Memory B cell (primary cell): ENCODE measurements at regions not wholly inside any gene's neighbourhood (a gene's known extent, or its start where the extent isn't known, plus 50 kb on each side); places are given as distances from the start of the nearest gene placed in this dataset.
"Not testable (repeated sequence)": the region's sequence is repeated elsewhere in the genome, so short reads cannot be mapped to it uniquely, and the experiment has no call there.

Source experiments
- ATAC-seq: fragments of 150-1000 bp; cut with Tn5 transposase; 2 replicates; pipeline ENCODE4 v1.10.0; 2021; ENCODE audit warnings: low read depth, mild to moderate bottlenecking, moderate library complexity
- DNase-seq, 2 donors: peaks; one replicate each; pipeline ENCODE4 v3.0.0; 2022; ENCODE audit warnings: low spot score in 2 of 2
- H3K27ac Mint-ChIP-seq: one replicate; pipeline ENCODE4 v1.8.0; 2022; ENCODE audit warnings: mild to moderate bottlenecking, moderate library complexity, mixed read lengths
- H3K27me3 Mint-ChIP-seq: one replicate; pipeline ENCODE4 v1.8.0; 2022; ENCODE audit warnings: mixed read lengths
- H3K36me3 Mint-ChIP-seq: one replicate; pipeline ENCODE4 v1.8.0; 2022; ENCODE audit warnings: mild to moderate bottlenecking, mixed read lengths
- H3K4me1 Mint-ChIP-seq: one replicate; pipeline ENCODE4 v1.8.0; 2022; ENCODE audit warnings: mixed read lengths
- H3K4me3 Mint-ChIP-seq: one replicate; pipeline ENCODE4 v1.8.0; 2022; ENCODE audit warnings: mild to moderate bottlenecking, moderate library complexity, mixed read lengths
- H3K9me3 Mint-ChIP-seq: one replicate; pipeline ENCODE4 v1.8.0; 2022; ENCODE audit warnings: mixed read lengths

DNA sequence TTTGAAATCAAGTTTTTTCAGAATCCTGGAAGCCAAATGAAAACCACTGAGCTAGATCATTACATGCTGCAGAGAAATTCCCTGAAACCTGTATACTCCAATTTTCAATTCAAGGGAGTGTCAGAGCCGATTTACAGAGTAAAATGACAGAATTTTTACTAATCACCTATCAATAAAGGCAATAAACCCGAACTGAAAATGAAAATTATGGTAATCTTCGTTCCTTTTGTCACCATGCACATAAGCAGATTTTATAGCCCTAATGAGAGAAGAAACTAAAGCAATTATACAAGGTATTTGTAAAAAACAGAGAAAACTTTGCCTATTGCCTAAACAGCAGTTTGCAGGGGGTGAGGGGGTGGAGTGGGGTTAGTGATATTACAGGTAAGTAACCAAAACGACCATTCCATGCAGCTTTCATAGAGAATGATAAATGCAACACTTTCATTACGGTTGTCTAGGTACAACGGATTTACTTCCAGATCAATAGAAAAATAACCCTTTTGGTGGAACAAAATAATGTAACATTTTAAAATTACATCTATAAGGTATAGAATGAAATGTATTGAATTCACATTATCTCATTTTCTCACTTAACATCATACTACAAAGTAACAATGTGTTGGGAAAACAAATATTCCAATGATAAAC lies 115.2 kb upstream of the BEND6 start:
- Mint-ChIP-seq H3K27me3 (peaks cover 13% of the 10 kb centered on the region), H3K4me1 (peaks cover 7% of the 10 kb centered on the region), H3K9me3 (peaks cover 4% of the 10 kb centered on the region), H3K27ac (no peak overlapping the region), H3K4me3 (no peak overlapping the region), H3K36me3 (no peaks in the 10 kb centered on the region)
- no peak for ATAC-seq
- no peak for DNase-seq

DNA sequence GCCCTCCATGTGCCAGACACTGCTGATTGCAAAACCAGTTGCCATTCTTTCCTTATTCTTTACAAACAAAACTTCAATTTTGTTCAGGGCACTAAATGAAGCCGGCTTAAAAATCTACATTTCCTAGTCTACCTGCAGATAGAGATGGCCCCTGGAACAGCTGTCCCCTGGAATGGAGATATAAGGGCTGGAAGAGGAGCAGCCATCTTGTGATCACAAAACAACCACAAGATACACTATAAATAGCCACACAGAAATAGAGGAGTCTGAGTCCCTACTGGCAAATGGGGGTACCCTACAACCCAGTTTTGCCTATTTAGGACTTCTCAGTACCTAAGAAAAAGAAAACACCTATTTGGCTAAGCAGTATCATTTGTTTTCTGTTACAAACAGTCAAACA lies 115.9 kb upstream of the BEND6 start:
- H3K4me3 Mint-ChIP-seq: no peak overlapping the region
- no peaks in the 10 kb centered on the region for H3K36me3 Mint-ChIP-seq
- DNase-seq (no peak), ATAC-seq (no peak)
- H3K27me3 Mint-ChIP-seq: peaks cover 13% of the 10 kb centered on the region
- peaks cover 7% of the 10 kb centered on the region for H3K4me1 Mint-ChIP-seq
- no peak overlapping the region for H3K27ac Mint-ChIP-seq
- peaks cover 4% of the 10 kb centered on the region for H3K9me3 Mint-ChIP-seq

DNA sequence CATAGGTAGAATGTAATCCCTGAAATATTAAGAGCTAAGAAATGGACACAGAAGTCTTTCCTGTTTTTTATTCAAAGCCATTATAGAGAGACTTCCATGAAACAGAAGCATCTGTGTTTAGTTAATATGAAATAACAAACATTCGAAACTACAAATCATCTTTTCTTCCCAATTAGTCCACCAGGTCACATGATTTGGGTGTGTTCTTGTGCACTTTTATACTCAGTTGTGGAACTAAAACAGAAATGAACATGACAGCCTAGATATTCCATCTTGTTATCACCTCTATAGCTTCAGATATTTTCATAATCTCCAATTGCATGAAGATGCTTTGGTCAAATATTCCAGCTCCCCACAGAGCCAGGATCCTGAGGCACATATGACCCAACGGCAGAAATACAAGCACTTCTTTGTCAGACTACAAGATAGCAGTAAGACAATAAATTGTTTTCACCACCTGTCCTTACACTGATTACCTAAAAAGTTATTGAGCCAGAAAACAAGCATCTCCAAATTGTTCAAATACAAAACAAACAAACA lies 116.8 kb upstream of the BEND6 start:
- no peak for ATAC-seq
- H3K27ac Mint-ChIP-seq: no peak overlapping the region
- H3K9me3 Mint-ChIP-seq: peaks cover 4% of the 10 kb centered on the region
- DNase-seq: no peak
- H3K36me3 Mint-ChIP-seq: no peaks in the 10 kb centered on the region
- peaks cover 7% of the 10 kb centered on the region for H3K4me1 Mint-ChIP-seq
- peaks cover 13% of the 10 kb centered on the region for H3K27me3 Mint-ChIP-seq
- H3K4me3 Mint-ChIP-seq: no peak overlapping the region

DNA sequence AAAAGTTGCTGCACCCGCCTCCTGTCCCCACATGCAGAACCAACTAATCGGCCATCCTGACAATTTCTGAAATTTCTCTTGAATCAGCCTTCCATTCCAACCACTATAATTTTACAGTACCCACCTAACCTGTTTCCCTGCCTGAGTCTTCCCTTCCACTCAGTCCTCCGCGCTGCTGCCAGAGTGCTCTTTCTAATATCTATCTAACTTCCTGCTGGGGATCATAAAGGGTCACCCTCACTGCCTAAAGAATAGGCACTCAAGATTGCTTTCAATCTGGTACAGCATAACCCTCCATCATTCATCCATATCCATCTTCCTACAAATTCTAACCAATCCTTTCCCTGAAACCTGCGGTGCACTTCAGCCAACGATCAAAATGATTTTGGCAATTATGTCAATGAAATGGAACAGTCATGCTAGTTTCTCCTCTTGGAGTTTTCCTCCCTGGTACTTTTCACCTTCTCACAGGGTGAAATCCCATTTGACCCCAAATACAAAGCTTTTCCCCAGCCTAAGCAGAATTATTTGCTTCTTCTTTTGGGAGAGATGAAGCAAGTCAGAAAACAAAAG lies 117.5 kb upstream of the BEND6 start:
- H3K4me3 Mint-ChIP-seq: no peak overlapping the region
- peaks cover 4% of the 10 kb centered on the region for H3K9me3 Mint-ChIP-seq
- H3K27ac Mint-ChIP-seq: no peak overlapping the region
- no peaks in the 10 kb centered on the region for H3K36me3 Mint-ChIP-seq
- ATAC-seq: no peak
- H3K4me1 Mint-ChIP-seq: no peaks in the 10 kb centered on the region
- H3K27me3 Mint-ChIP-seq: peaks cover 6% of the 10 kb centered on the region
- DNase-seq: no peak

DNA sequence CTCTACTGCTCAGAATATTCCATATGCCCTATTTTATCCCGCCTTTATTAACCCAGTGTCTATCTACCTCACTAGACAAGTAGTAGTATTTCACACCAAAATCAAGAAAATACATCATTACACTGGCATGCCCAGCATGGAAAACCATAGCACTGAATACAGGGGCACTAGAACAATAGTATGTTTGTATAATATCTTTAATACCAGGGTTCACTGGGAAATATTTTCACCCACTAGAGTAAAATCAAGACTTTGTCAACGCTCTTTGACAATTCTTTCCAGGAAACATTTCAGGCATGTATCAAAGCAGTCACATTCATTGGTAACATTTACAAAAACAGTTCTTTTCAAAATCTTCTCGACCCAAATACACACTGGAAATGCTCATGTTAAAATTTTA lies 119.3 kb upstream of the BEND6 start:
- H3K36me3 Mint-ChIP-seq: no peaks in the 10 kb centered on the region
- no peak overlapping the region for H3K4me3 Mint-ChIP-seq
- no peaks in the 10 kb centered on the region for H3K4me1 Mint-ChIP-seq
- ATAC-seq (no peak), DNase-seq (no peak)
- peaks cover 8% of the 10 kb centered on the region for H3K27me3 Mint-ChIP-seq
- H3K9me3 Mint-ChIP-seq: peaks cover 8% of the 10 kb centered on the region
- H3K27ac Mint-ChIP-seq: no peak overlapping the region

DNA sequence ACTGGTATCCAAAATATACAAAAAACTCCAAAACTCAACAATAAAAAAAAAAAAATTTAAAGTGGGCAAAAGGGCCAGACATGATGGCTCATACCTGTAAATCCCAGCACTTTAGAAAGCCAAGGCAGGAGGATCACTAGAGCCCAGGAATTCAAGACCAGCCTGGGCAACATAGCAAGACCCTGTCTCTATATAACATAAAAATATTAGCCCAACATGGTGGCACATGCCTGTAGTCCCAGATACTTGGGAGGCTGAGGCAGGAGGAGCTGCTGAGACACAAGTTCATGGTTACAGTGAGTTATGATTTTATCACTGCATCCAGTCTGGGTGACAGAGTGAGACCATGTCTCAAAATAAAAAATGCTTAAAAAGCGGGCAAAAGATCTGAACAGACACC lies 121.0 kb upstream of the BEND6 start:
- Mint-ChIP-seq H3K27me3 (peaks cover 7% of the 10 kb centered on the region), H3K9me3 (peaks cover 8% of the 10 kb centered on the region), H3K27ac (no peak overlapping the region), H3K4me3 (no peak overlapping the region), H3K4me1 (no peaks in the 10 kb centered on the region), H3K36me3 (no peaks in the 10 kb centered on the region)
- no peak for ATAC-seq
- DNase-seq: no peak

- H3K27ac Mint-ChIP-seq: no peak overlapping the region
- H3K36me3 Mint-ChIP-seq: no peaks in the 10 kb centered on the region
- no peaks in the 10 kb centered on the region for H3K4me1 Mint-ChIP-seq
- no peak for ATAC-seq
- no peak overlapping the region for H3K4me3 Mint-ChIP-seq
- peaks cover 7% of the 10 kb centered on the region for H3K27me3 Mint-ChIP-seq
- no peak for DNase-seq
- peaks cover 8% of the 10 kb centered on the region for H3K9me3 Mint-ChIP-seq
These were observed 121.6 kb upstream of the BEND6 start for GRCh38 chr6:56833127-56833791.

DNA sequence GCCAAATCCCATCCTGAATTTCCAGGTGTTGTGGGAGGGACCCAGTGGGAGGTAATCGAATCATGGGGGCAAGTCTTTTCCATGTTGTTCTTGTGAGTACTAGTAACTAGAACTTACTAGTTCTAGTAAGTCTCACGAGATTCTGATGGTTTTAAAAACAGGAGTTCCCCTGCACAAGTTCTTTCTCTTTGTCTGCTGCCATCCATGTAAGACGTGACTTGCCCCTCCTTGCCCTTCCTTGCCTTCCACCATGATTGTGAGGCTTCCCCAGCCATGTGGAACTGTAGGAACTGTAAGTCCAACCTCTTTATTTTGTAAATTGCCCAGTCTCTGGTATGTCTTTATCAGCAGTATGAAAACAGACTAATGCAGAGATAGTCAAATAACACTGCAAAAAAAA lies 122.7 kb upstream of the BEND6 start:
- Mint-ChIP-seq H3K27ac (no peak overlapping the region), H3K36me3 (no peaks in the 10 kb centered on the region), H3K27me3 (peaks cover 3% of the 10 kb centered on the region), H3K9me3 (peaks cover 5% of the 10 kb centered on the region), H3K4me3 (no peak overlapping the region), H3K4me1 (no peaks in the 10 kb centered on the region)
- no peak for DNase-seq
- ATAC-seq: no peak

DNA sequence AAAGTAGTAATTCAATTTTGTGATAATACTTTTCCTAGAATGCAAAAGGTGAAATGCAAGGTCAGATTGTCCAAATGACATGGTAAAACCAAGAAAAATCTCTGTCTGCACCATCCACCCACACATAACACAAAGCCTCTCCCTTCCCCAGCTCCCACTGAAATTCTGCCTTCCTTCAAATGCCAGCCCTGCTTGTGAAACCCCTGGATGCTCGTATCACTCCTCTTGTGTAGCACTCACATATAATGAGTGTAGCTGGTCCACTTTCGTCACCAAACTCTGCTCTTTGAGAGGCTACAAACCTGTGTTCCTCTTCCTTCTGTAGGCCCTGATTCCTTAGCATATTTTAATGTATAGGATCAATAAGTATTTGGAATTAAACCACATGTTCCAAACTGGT lies 123.6 kb upstream of the BEND6 start:
- Mint-ChIP-seq H3K27me3 (peaks cover 2% of the 10 kb centered on the region), H3K36me3 (no peaks in the 10 kb centered on the region), H3K4me1 (no peaks in the 10 kb centered on the region), H3K9me3 (peaks cover 4% of the 10 kb centered on the region), H3K27ac (no peak overlapping the region), H3K4me3 (no peak overlapping the region)
- no peak for ATAC-seq
- DNase-seq: no peak

DNA sequence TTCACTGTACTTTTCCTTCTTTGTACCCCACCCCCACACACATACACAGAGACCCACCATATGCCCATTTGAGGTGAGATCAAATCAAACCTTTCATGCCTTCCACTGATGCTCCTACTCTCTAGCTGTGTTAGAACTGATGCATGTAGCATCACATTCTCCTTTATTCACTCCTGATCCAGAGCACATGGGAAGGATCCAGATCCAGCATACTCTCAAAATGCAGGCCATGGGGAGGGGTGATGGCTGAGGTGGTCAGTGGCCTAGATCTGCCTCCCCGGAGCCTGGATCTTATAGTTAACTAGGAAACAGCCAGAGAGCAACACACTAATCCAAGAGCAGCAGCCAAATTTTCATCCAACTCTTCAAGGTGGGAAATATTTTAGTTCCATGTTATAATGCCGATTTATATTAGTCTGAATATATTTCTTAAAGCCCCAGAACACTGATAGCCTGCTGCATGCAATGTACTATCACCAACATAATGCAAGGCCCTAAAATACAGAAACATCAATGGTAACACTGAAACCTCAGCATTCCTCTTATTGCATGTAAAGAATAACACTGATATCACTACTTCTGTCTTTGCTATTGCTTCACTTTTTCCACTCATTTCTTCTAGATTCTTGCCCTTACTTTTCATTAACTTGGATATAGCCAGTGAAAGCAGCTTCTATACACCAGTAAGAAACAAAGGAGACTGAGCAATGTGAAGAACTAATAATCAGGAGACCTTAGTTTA lies 126.8 kb upstream of the BEND6 start:
- DNase-seq (no peak), ATAC-seq (no peak)
- Mint-ChIP-seq H3K36me3 (no peaks in the 10 kb centered on the region), H3K9me3 (peaks cover 4% of the 10 kb centered on the region), H3K4me3 (no peak overlapping the region), H3K27me3 (peaks cover 2% of the 10 kb centered on the region), H3K27ac (no peak overlapping the region), H3K4me1 (no peaks in the 10 kb centered on the region)

- ATAC-seq, H3K9me3 Mint-ChIP-seq: not testable (repeated sequence)
These were observed 130.5 kb upstream of the BEND6 start for GRCh38 chr6:56824431-56824830.

DNA sequence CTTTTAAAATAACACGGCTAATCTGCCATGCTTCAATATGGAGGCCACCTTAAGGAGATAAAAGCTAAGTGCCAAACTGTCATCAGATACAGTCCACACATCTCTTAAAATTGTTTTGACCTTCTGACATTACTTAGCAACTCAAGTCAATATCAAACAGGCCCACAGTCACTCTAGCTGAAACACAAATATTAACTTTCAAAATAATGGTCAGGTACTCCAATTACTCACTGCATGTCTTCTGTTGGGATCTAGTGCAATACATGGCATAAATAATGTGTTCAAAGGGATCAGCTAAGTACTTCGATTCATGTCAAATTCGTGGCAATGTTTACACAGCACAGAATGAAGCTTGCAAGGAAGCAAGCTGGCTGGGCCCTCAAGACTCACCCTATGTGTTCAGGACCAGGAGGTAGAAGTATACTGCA lies 133.9 kb upstream of the BEND6 start:
- DNase-seq: no peak
- H3K36me3 Mint-ChIP-seq: no peaks in the 10 kb centered on the region
- no peaks in the 10 kb centered on the region for H3K4me1 Mint-ChIP-seq
- no peaks in the 10 kb centered on the region for H3K9me3 Mint-ChIP-seq
- no peak for ATAC-seq
- no peaks in the 10 kb centered on the region for H3K27me3 Mint-ChIP-seq
- H3K27ac Mint-ChIP-seq: no peak overlapping the region
- no peak overlapping the region for H3K4me3 Mint-ChIP-seq

More at GRCh38 chr6:56824431-56824830, 130.5 kb upstream of the BEND6 start:
- not testable (repeated sequence) for H3K4me1 Mint-ChIP-seq, H3K36me3 Mint-ChIP-seq, H3K27ac Mint-ChIP-seq, H3K4me3 Mint-ChIP-seq, DNase-seq, H3K27me3 Mint-ChIP-seq

DNA sequence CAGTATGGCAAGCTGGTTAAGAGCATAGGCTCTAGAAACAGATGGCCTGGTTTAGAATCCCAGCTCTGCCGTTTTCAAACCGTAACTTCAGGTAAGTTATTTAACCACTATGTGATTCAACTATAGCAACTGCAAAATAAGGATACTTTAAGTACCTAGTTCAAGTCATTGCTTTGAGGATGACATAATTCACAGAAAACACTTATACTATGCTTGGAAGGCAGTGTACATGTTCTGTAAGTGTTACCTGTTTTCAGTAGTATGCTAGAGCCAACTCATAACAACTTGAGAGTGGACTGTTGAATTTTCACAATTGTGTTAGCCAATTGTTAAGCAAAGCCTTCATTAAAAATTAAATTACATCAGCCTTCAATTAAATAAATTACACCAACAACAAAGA lies 134.8 kb upstream of the BEND6 start:
- Mint-ChIP-seq H3K36me3 (no peaks in the 10 kb centered on the region), H3K9me3 (no peaks in the 10 kb centered on the region), H3K4me3 (no peak overlapping the region), H3K27ac (no peak overlapping the region), H3K27me3 (no peaks in the 10 kb centered on the region), H3K4me1 (no peaks in the 10 kb centered on the region)
- DNase-seq (no peak), ATAC-seq (no peak)

- ATAC-seq (no peak), DNase-seq (no peak)
- H3K36me3 Mint-ChIP-seq: no peaks in the 10 kb centered on the region
- no peak overlapping the region for H3K27ac Mint-ChIP-seq
- H3K27me3 Mint-ChIP-seq: no peaks in the 10 kb centered on the region
- H3K9me3 Mint-ChIP-seq: no peaks in the 10 kb centered on the region
- H3K4me3 Mint-ChIP-seq: no peak overlapping the region
- no peaks in the 10 kb centered on the region for H3K4me1 Mint-ChIP-seq
These were observed 135.3 kb upstream of the BEND6 start for GRCh38 chr6:56819604-56820003.
